Vagina (tissue), 2 donors: ENCODE measurements at regions not wholly inside any gene's neighbourhood (a gene's known extent, or its start where the extent isn't known, plus 50 kb on each side); places are given as distances from the start of the nearest gene placed in this dataset.

Experiments
- DNase-seq, 2 donors: peaks; one replicate each; pipeline ENCODE4 v3.0.0-alpha.2; 2017; ENCODE audit errors: extremely low spot score in 2 of 2
- H3K27ac ChIP-seq: fragments of 200-600 bp; sonication (generic); one replicate; pipeline ENCODE4 v1.5.1; 2019
- H3K27me3 ChIP-seq: fragments of 200-600 bp; sonication (generic); one replicate; pipeline ENCODE4 v1.5.1; 2019
- H3K36me3 ChIP-seq, 2 donors: fragments of 200-600 bp; sonication (generic); one replicate each; pipeline ENCODE4 v1.5.1; 2017 to 2019
- H3K4me1 ChIP-seq: fragments of 200-600 bp; sonication (generic); one replicate; pipeline ENCODE4 v1.5.1; 2019
- H3K4me3 ChIP-seq, 2 donors: fragments of 200-600 bp; sonication (generic); 1 replicate in 1 of 2; 2 replicates in 1 of 2; pipeline ENCODE4 v1.5.1; 2016 to 2019
- H3K9me3 ChIP-seq: fragments of 200-600 bp; sonication (generic); one replicate; pipeline ENCODE4 v1.5.1; 2019
- CTCF ChIP-seq, 3 experiments: fragments of 450-650 bp in 2 of 3; fragments of 200-600 bp in 1 of 3; sonication (generic) in 1 of 3; IDR thresholded peaks; one replicate each; pipeline ENCODE4 v1.5.1; 2017 to 2019; ENCODE audit warnings: antibody characterized with exemption in 3 of 3, mild to moderate bottlenecking in 2 of 3, moderate library complexity in 2 of 3
- POLR2A ChIP-seq, 2 donors: fragments of 450-650 bp; IDR thresholded peaks; one replicate each; pipeline ENCODE4 v1.6.1; 2017; ENCODE audit warnings: antibody characterized with exemption in 2 of 2, mild to moderate bottlenecking in 2 of 2, moderate library complexity in 2 of 2
- POLR2AphosphoS5 ChIP-seq, 2 donors: sonication (generic); formaldehyde crosslinking; IDR thresholded peaks; one replicate each; pipeline ENCODE4 v1.9.0; 2017; ENCODE audit warnings: antibody characterized with exemption in 2 of 2, mild to moderate bottlenecking in 2 of 2, low read depth in 1 of 2; ENCODE audit not compliant: insufficient read depth in 1 of 2
- intact Hi-C: fragments of 100-400 bp; cut with DNase I; formaldehyde crosslinking; loops from one replicate; pipeline ENCODE4 v1.15.1; 2023

GRCh38 chr6:85396159-85396808 lies 53.6 kb upstream of the NT5E start:
- H3K4me1 ChIP-seq = peaks cover under 1% of the 10 kb centered on the region
- no peaks in the 10 kb centered on the region for H3K27me3 ChIP-seq
- no peaks in the 10 kb centered on the region for H3K9me3 ChIP-seq
- intact Hi-C loops = no loop called here
- no peaks in the 10 kb centered on the region for H3K36me3 ChIP-seq
- DNase-seq = no peak
- TF ChIP-seq POLR2A (IDR thresholded peaks at IDR 0.05) (no peak), CTCF (IDR thresholded peaks at IDR 0.05) (no peak), POLR2AphosphoS5 (IDR thresholded peaks at IDR 0.05; ENCODE audit: insufficient read depth in 1 of 2, low read depth in 1 of 2) (no peak)
- H3K27ac ChIP-seq = no peak overlapping the region
- H3K4me3 ChIP-seq = no peak overlapping the region

DNA sequence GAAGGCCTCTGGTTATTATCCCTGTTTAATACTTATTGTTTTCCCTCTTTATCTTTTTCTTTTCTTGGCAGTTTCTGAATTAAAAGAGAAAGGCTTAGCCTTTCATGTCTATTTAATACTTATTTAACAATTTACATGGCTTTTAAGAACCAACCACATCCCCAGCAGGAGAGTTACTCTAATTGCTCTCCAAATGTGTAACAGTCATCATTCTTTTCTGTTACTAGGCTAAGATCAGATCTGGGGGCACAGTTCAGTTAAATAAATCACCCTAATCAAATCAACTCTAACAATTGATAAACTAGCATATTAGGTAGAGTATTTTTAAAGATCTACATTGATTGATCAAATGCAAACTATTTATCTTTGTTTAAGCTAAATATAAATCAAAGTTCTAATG lies 54.1 kb upstream of the NT5E start:
- intact Hi-C loops = no loop called here
- TF ChIP-seq POLR2A (IDR thresholded peaks at IDR 0.05) = no peak
- no peak for TF ChIP-seq POLR2AphosphoS5 (IDR thresholded peaks at IDR 0.05; ENCODE audit: insufficient read depth in 1 of 2, low read depth in 1 of 2)
- TF ChIP-seq CTCF (IDR thresholded peaks at IDR 0.05) = no peak
- no peaks in the 10 kb centered on the region for H3K27me3 ChIP-seq
- no peak overlapping the region for H3K4me3 ChIP-seq
- H3K4me1 ChIP-seq = no peaks in the 10 kb centered on the region
- DNase-seq = no peak
- no peaks in the 10 kb centered on the region for H3K36me3 ChIP-seq
- H3K9me3 ChIP-seq = no peaks in the 10 kb centered on the region
- H3K27ac ChIP-seq = no peak overlapping the region

DNA sequence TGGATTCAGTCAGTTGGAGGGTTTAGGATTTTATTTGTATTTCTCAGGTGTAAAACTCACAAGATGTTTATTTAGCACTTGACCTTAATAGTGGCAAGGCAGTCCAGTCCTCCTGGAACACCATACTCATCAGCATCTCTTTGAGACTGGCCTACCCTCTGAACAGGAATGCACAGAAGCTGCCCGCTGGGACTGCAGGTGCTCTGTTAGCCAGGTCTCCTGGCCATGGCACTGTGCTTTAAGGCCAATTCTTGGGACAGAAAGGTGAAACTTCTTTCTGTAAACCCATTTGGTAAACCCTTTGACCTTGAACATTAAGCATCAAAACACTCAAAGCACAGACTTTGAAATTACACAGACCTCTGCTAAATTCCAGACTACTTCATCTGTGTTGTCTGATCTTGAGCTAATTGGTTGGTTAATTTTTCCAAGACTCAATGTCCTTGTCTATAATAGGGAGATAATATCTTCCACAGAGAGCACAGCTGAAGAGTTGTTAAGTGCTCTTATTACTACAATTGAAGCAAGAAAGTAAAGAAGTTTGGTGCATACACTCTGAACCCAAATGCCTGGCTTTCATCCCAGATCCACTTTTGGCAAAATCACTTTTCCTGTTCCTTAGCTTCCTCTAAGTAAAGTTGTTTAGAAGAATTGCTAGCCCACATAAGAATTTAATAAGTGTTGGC lies 54.9 kb upstream of the NT5E start:
- no peak overlapping the region for H3K27ac ChIP-seq
- H3K27me3 ChIP-seq = no peaks in the 10 kb centered on the region
- no peaks in the 10 kb centered on the region for H3K9me3 ChIP-seq
- H3K4me3 ChIP-seq = no peak overlapping the region
- H3K4me1 ChIP-seq = no peaks in the 10 kb centered on the region
- intact Hi-C loops = no loop called here
- TF ChIP-seq POLR2AphosphoS5 (IDR thresholded peaks at IDR 0.05; ENCODE audit: insufficient read depth in 1 of 2, low read depth in 1 of 2) (no peak), CTCF (IDR thresholded peaks at IDR 0.05) (no peak), POLR2A (IDR thresholded peaks at IDR 0.05) (no peak)
- no peak for DNase-seq
- H3K36me3 ChIP-seq = no peaks in the 10 kb centered on the region

GRCh38 chr6:85394199-85394598 lies 55.7 kb upstream of the NT5E start:
- Histone ChIP-seq H3K9me3 (no peaks in the 10 kb centered on the region), H3K36me3 (no peaks in the 10 kb centered on the region), H3K4me3 (no peak overlapping the region), H3K27me3 (no peaks in the 10 kb centered on the region), H3K4me1 (no peaks in the 10 kb centered on the region), H3K27ac (no peak overlapping the region)
- intact Hi-C loops = no loop called here
- no peak for DNase-seq
- TF ChIP-seq POLR2AphosphoS5 (IDR thresholded peaks at IDR 0.05; ENCODE audit: insufficient read depth in 1 of 2, low read depth in 1 of 2) (no peak), POLR2A (IDR thresholded peaks at IDR 0.05) (no peak), CTCF (IDR thresholded peaks at IDR 0.05) (no peak)

GRCh38 chr6:85392379-85392778 lies 57.5 kb upstream of the NT5E start:
- DNase-seq = no peak
- intact Hi-C loops = no loop called here
- Histone ChIP-seq H3K27ac (no peak overlapping the region), H3K9me3 (no peaks in the 10 kb centered on the region), H3K27me3 (no peaks in the 10 kb centered on the region), H3K4me1 (no peaks in the 10 kb centered on the region), H3K36me3 (no peaks in the 10 kb centered on the region), H3K4me3 (no peak overlapping the region)
- TF ChIP-seq POLR2AphosphoS5 (IDR thresholded peaks at IDR 0.05; ENCODE audit: insufficient read depth in 1 of 2, low read depth in 1 of 2) (no peak), POLR2A (IDR thresholded peaks at IDR 0.05) (no peak), CTCF (IDR thresholded peaks at IDR 0.05) (no peak)
